ENCODE measurements at regions not wholly inside any gene's neighbourhood (a gene's known extent, or its start where the extent isn't known, plus 50 kb on each side); places are given as distances from the start of the nearest gene placed in this dataset.

- H2BK12ac ChIP-seq (ENCODE audit: low read depth, low read length): no peak overlapping the region
- no peak overlapping the region for H3K18ac ChIP-seq (ENCODE audit: extremely low read depth, low read length)
- ChIA-PET CTCF (ENCODE audit: partially characterized antibody) (interaction anchor here (0.6 to 1.5 kb wide), 9 partner anchors 12 to 348 kb away, joined by 3 to 5 read pairs (median 3); no protein-coding TSS in a partner anchor), POLR2A (ENCODE audit: partially characterized antibody) (interaction anchor here (1.0 kb wide), 1 partner anchor 278 kb away, joined by 4 read pairs; no protein-coding TSS in a partner anchor)
- H3K9me3 ChIP-seq (ENCODE audit: insufficient read depth in 2 of 2, low read depth in 1 of 2, low read length in 1 of 2): no peaks in the 10 kb centered on the region
- no peak overlapping the region for H2AFZ ChIP-seq (ENCODE audit: low read length)
- no peak overlapping the region for H2BK120ac ChIP-seq (replicated peaks; ENCODE audit: low read depth, low read length)
- H3K9ac ChIP-seq (replicated peaks in 1 of 4; ENCODE audit: extremely low read depth in 1 of 4, low read depth in 3 of 4, low read length in 3 of 4): no peak overlapping the region
- H3K79me1 ChIP-seq (ENCODE audit: low read depth, low read length): no peaks in the 10 kb centered on the region
- H3K23ac ChIP-seq (ENCODE audit: insufficient read length): no peak overlapping the region
- no peak overlapping the region for H3K14ac ChIP-seq (ENCODE audit: insufficient read length)
- no peak overlapping the region for H3K4me2 ChIP-seq (ENCODE audit: insufficient read depth in 1 of 2, low read depth in 2 of 2, low read length in 2 of 2)
- H3K4ac ChIP-seq (replicated peaks; ENCODE audit: insufficient read length, low read depth, low read length): no peak overlapping the region
- no peak overlapping the region for H4K8ac ChIP-seq (ENCODE audit: extremely low read depth, insufficient read depth, low read length)
- no peak overlapping the region for H3K4me3 ChIP-seq (ENCODE audit: extremely low read depth in 1 of 4, insufficient read depth in 2 of 4, low read depth in 3 of 4, low read length in 4 of 4)
- H4K91ac ChIP-seq (replicated peaks; ENCODE audit: insufficient read length, low read length): no peak overlapping the region
- WGBS, 2 experiments (ENCODE audit: extremely low coverage in 1 of 2, insufficient coverage in 1 of 2, insufficient read length in 1 of 2, insufficient replicate concordance in 2 of 2, low coverage in 1 of 2, low lambda C conversion rate in 2 of 2, missing lambda C conversion rate in 1 of 2): 98 to 100% methylated on average over 2 to 4 of the region's 4 CpGs
- H2BK20ac ChIP-seq (ENCODE audit: low read length): no peak overlapping the region
- H3K23me2 ChIP-seq (ENCODE audit: low read depth, low read length): no peaks in the 10 kb centered on the region
- H2AK5ac ChIP-seq (ENCODE audit: low read depth, low read length): no peak overlapping the region
- H3K56ac ChIP-seq (replicated peaks; ENCODE audit: insufficient read length, low read depth, low read length): no peak overlapping the region
- FAIRE-seq: no peak
- no peaks in the 10 kb centered on the region for H3K36me3 ChIP-seq (ENCODE audit: control insufficient read depth in 2 of 4, insufficient read depth in 4 of 4, low read length in 3 of 4)
- no peak overlapping the region for H4K5ac ChIP-seq (ENCODE audit: insufficient read length, low read depth, low read length)
- H2BK5ac ChIP-seq (ENCODE audit: low read depth, low read length): no peak overlapping the region
- no peak for TF ChIP-seq CREB1 (IDR thresholded peaks at IDR 0.05)
- no peak for TF ChIP-seq EGR1 (IDR thresholded peaks at IDR 0.05; ENCODE audit: borderline replicate concordance, low read depth, low read length)
- TF ChIP-seq CTBP2 (IDR thresholded peaks at IDR 0.05; ENCODE audit: borderline replicate concordance, insufficient read depth, insufficient read length, low read length): no peak
- TF ChIP-seq EZH2 (IDR thresholded peaks at IDR 0.05; ENCODE audit: low read depth, low read length, severe bottlenecking): no peak
- TF ChIP-seq KDM1A (IDR thresholded peaks at IDR 0.05; ENCODE audit: borderline replicate concordance, low read length): no peak
- no peak for TF ChIP-seq NRF1 (IDR thresholded peaks at IDR 0.05; ENCODE audit: low read depth, low read length)
- peak in 1 of 3 experiments; percentile 20; a peak in 1 of 4 replicates for TF ChIP-seq CTCF (IDR thresholded peaks at IDR 0.05; ENCODE audit: control extremely low read depth in 1 of 3, insufficient read depth in 1 of 3, low read depth in 1 of 3, low read length in 3 of 3)
- peak; percentile 37 to 52 for TF ChIP-seq RAD21 (IDR thresholded peaks at IDR 0.05 in 1 of 2, conservative IDR thresholded peaks at IDR 0.05 in 1 of 2; ENCODE audit: low read depth in 2 of 2, low read length in 2 of 2)
- no peak overlapping the region for H3K27ac ChIP-seq (ENCODE audit: low read depth, low read length)
- H3K79me2 ChIP-seq (ENCODE audit: control insufficient read depth in 1 of 2, insufficient read depth in 2 of 2, low read length in 2 of 2): no peaks in the 10 kb centered on the region
- no peak overlapping the region for H2BK15ac ChIP-seq (ENCODE audit: low read length)
- H3K27me3 ChIP-seq (replicated peaks in 1 of 4; ENCODE audit: control insufficient read depth in 3 of 4, extremely low read depth in 1 of 4, insufficient read depth in 3 of 4, low read length in 3 of 4): no peaks in the 10 kb centered on the region
- H3K4me1 ChIP-seq (replicated peaks in 1 of 4; ENCODE audit: control insufficient read depth in 3 of 4, insufficient read depth in 4 of 4, low read length in 3 of 4): peaks cover 0 to 3% (median under 1%) of the 10 kb centered on the region in 4 experiments; a peak in 2 of 7 replicates
- no peak for DNase-seq (ENCODE audit: low read depth in 1 of 2, low spot score in 2 of 2)
- no peaks in the 10 kb centered on the region for H4K20me1 ChIP-seq (replicated peaks in 1 of 2; ENCODE audit: control insufficient read depth in 1 of 2, insufficient read depth in 2 of 2, low read length in 2 of 2)
Measured at GRCh38 chr10:35916791-35917190, 274.7 kb upstream of the FZD8 start.
